HG02885 (cell line): ENCODE measurements at regions not wholly inside any gene's neighbourhood (a gene's known extent, or its start where the extent isn't known, plus 50 kb on each side); places are given as distances from the start of the nearest gene placed in this dataset.

Experiments
- ATAC-seq: cut with Tn5 transposase; IDR thresholded peaks from one replicate; pipeline ENCODE4 v1.9.1; 2021; ENCODE audit warnings: mild to moderate bottlenecking; ENCODE audit not compliant: unreplicated experiment, poor library complexity

- no peak for ATAC-seq
Measured at GRCh38 chr10:2150288-2150687, 413.0 kb upstream of the ADARB2 start.

- ATAC-seq, result no peak
Measured at GRCh38 chr10:2145926-2146478, 408.7 kb upstream of the ADARB2 start.

- ATAC-seq, result no peak
Measured at GRCh38 chr10:2145491-2145890, 408.2 kb upstream of the ADARB2 start.

- no peak for ATAC-seq
Measured at GRCh38 chr10:2144584-2144983, 407.3 kb upstream of the ADARB2 start.

- no peak for ATAC-seq
Measured at GRCh38 chr10:2143213-2143835, 406.0 kb upstream of the ADARB2 start.

GRCh38 chr10:2139746-2140145 lies 402.4 kb upstream of the ADARB2 start:
- ATAC-seq, result no peak

GRCh38 chr10:2137549-2138174 lies 400.3 kb upstream of the ADARB2 start:
- peak; percentile 49 for ATAC-seq

- no peak for ATAC-seq
Measured at GRCh38 chr10:2130705-2131305, 393.5 kb upstream of the ADARB2 start.

- ATAC-seq, result no peak
Measured at GRCh38 chr10:2128991-2129390, 391.7 kb upstream of the ADARB2 start.

- ATAC-seq, result no peak
Measured at GRCh38 chr10:2124135-2124534, 386.8 kb upstream of the ADARB2 start.

GRCh38 chr10:2122431-2123124 lies 385.3 kb upstream of the ADARB2 start:
- ATAC-seq, result no peak

- ATAC-seq, result no peak
Measured at GRCh38 chr10:2121929-2122328, 384.6 kb upstream of the ADARB2 start.

- ATAC-seq, result no peak
Measured at GRCh38 chr10:2121315-2121714, 384.0 kb upstream of the ADARB2 start.

GRCh38 chr10:2120746-2121145 lies 383.4 kb upstream of the ADARB2 start:
- no peak for ATAC-seq

- ATAC-seq, result no peak
Measured at GRCh38 chr10:2119316-2119715, 382.0 kb upstream of the ADARB2 start.

GRCh38 chr10:2118201-2118600 lies 380.9 kb upstream of the ADARB2 start:
- no peak for ATAC-seq

- no peak for ATAC-seq
Measured at GRCh38 chr10:2117641-2118040, 380.3 kb upstream of the ADARB2 start.

GRCh38 chr10:2111965-2112364 lies 374.6 kb upstream of the ADARB2 start:
- no peak for ATAC-seq

GRCh38 chr10:2108496-2108895 lies 371.2 kb upstream of the ADARB2 start:
- no peak for ATAC-seq

GRCh38 chr10:2106641-2107040 lies 369.3 kb upstream of the ADARB2 start:
- ATAC-seq, result no peak

- ATAC-seq, result no peak
Measured at GRCh38 chr10:2099321-2099720, 362.0 kb upstream of the ADARB2 start.
